GM18858 (cell line): ENCODE measurements at regions not wholly inside any gene's neighbourhood (a gene's known extent, or its start where the extent isn't known, plus 50 kb on each side); places are given as distances from the start of the nearest gene placed in this dataset.
"Not testable (repeated sequence)": the region's sequence is repeated elsewhere in the genome, so short reads cannot be mapped to it uniquely, and the experiment has no call there.

ENCODE experiments used
- ATAC-seq: cut with Tn5 transposase; IDR thresholded peaks from one replicate; pipeline ENCODE4 v1.9.1; 2021; ENCODE audit not compliant: unreplicated experiment

GRCh38 chr13:82647540-82647939, 1234.7 kb downstream of the SLITRK1 start:
- no peak for ATAC-seq

DNA sequence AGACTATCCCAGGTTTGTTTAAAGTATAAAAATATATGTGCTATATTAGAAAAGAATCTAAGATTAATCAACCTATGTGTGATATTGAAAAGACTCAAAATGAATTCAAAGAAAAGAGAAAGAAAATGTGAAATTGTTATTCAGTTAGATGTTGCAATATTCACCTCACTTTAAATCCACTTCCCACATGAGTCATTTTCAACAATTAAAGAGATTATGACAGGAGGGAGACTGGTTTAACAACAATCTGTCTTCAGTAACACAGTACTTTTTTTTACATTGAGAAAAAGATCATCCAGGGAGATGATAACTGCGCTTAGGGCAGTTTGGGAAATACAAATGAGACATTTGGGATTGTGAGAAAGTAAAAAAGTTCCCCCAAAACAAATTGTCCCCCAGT, 1246.2 kb downstream of the SLITRK1 start:
- no peak for ATAC-seq

DNA sequence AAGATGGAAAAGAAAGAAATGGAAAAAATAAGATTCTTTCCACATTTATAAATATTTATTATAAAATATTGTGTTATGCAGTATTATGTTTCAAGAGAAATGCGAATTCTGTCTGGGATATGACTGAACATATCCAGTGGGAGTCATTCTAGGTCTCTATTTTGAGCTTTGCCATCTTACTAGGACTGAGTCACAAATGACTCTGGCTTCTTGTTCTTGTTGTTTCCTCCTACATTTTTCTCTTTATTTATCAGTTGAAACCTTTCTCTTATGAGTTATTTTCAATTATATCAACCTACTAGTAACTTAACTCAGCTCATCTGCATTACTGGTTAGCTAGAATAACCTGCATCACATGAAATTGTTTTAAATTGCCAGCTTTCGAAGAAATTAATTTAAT, 1247.3 kb downstream of the SLITRK1 start:
- no peak for ATAC-seq

DNA sequence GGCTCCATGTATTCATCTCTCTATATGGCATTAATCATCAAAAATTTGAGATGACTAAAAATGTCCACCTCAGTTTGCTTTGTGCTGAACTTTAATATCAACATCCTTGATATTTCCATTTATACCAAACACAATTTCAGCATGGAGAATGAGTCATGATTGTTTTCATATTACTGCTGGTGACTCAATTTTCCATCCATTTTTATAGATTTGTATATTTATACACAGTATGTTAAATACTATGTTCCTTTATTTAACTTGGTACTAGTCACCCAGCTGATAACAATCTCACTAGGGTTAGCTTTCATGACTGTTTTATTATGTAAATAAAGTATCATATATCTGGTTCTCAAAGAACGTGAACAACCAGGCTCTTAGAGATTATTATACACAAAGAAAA, 1255.1 kb downstream of the SLITRK1 start:
- ATAC-seq, result no peak

DNA sequence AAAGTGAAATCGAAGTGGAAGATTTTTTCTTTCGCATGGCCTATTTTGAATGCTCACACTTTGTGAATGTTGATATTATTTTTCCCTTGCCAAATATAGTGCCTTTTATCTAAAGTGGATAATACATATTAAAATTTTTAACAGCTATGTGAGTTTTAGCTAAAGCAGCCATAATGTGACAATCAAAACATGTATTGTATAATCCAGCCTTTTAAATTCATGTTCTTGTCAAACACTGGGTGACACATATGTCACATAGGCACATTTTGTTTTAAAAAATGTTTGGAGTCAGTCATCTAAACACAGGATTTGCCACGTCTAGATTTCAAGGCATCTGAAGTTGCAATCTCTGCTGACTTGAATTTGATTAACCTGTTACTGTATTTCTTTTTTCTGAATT, 1256.6 kb downstream of the SLITRK1 start:
- no peak for ATAC-seq

GRCh38 chr13:82615043-82615442, 1267.2 kb downstream of the SLITRK1 start:
- no peak for ATAC-seq

DNA sequence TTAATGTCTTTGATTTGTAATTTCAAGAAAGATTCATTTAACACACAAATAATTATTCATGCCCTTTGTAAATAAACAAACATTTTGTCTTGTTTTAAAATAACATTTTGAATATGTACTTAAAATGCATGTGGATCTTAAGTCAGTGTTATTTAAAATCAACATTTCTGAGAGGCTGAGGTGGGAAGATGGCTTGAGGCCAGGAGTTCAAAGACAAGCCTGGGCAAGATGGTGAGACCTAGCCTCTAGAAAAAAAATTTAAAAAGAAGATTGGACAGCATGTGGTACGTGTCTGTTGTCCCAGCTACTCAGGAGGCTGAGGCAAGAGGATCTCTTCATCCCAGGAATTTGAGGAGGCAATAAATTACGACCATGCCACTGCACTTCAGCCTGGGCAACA, 1268.2 kb downstream of the SLITRK1 start:
- ATAC-seq, result no peak

GRCh38 chr13:82606008-82606407, 1276.3 kb downstream of the SLITRK1 start:
- no peak for ATAC-seq

GRCh38 chr13:82597747-82598146, 1284.5 kb downstream of the SLITRK1 start:
- no peak for ATAC-seq

GRCh38 chr13:82593239-82593638, 1289.0 kb downstream of the SLITRK1 start:
- ATAC-seq, result no peak

GRCh38 chr13:82571653-82572052, 1310.6 kb downstream of the SLITRK1 start:
- ATAC-seq, result no peak

DNA sequence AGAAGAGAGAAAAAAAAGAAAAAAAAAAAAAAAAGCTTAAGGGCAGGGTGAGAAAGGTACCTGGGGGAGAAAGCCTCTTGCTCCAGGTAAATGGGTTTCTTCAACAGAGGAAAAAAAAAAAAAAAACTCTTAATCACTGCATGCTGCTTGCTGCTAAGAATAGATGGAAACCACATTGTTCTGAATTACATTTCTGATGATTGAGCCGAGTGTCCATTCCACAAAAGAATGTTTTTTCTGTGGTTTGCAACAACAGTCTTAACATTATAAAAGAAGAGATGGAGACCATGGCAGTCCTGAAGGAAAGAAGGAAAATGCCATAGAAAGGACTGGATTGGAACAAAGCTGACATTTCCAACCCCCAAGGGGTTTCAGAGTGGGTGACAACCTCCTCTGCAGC, 1312.7 kb downstream of the SLITRK1 start:
- no peak for ATAC-seq

DNA sequence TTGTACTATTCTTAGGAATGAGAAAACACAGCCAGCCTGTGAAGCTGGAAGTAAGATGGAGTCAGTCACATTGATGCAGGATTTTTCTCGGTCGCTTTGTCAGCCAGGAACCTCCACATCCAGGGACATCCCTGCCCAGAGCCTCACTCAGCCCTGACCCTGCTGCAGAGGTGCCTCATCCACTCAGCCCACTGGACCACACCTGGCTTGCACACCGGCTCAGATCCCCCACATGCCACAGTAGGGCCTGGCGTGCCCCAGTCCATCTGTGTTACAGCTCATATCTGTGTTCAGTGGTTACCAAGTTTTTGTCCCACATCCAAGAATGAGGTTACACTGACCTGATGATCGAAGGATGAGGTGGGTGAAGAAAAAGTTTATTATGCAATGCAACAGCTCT, 1315.4 kb downstream of the SLITRK1 start:
- no peak for ATAC-seq

DNA sequence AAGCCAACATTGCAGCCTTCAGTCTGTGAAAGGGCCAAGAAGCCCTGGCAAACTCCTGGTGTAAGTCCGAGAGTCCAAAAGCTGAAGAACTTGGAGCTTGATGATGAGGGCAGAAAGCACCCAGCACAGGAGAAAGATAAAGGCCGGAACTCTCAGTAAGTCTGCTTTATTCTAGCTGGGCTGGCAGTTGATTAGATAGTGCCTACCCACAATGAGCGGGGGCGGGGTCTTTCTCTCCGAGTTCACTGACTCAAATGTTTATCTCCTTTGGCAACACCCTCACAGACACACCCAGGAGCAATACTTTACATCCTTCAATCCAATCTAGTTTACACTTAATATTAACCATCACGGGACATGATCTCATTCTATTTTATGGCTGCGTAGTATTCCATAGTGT, 1317.1 kb downstream of the SLITRK1 start:
- ATAC-seq, result no peak

- ATAC-seq, result no peak
Measured at GRCh38 chr13:82560889-82561288, 1321.4 kb downstream of the SLITRK1 start.

- ATAC-seq, result no peak
Measured at GRCh38 chr13:82522872-82523271, 1359.4 kb downstream of the SLITRK1 start.

DNA sequence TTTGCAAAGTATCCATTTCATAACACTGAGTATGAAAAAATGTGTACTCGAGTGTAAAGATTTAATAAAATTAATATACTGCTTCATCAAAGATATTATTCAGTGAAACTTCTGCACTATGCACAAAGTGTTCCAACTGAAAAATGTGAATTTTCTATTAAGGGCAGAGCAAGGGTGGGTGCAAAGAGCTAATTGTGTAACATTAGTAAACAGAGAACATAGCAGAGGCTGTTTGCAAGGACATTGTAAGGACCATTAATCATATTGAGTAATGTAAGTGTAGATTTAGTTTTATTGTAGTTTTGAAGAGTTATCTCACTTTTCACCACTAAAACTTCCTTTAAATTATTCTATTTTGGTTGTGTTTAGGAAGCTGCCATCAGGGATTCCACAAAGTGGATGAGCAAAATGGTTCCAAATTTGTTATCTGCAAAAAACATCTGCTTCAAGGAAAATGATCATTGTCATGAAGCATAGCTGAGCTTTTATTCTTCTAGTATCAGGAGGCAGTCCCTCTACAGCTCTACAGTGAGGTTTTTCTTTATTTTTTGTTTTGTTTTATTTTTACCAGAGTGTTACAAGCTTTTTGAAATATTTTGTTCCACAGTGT, 1375.4 kb downstream of the SLITRK1 start:
- no peak for ATAC-seq

DNA sequence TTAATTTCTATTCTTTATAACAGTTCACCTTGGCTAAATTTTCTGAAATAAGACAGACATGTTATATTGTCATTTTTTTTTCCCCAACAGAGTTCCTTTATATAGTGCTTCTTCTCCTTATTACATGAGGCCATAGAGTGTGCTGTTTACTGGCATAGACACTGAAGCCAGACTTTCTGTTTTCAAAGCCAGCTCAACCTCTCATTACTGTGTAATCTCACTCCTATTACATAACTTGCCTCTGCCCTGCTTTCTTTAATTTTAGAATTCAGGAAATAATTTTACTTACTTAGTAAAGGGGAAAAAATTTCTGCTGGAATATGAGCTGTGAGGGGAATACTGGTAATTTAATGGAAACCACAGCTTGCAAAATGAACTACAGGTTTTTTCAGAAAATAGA, 1380.4 kb downstream of the SLITRK1 start:
- ATAC-seq, result no peak

- ATAC-seq, result no peak
Measured at GRCh38 chr13:82480415-82480814, 1401.9 kb downstream of the SLITRK1 start.

GRCh38 chr13:82477436-82477835, 1404.8 kb downstream of the SLITRK1 start:
- ATAC-seq, result no peak

DNA sequence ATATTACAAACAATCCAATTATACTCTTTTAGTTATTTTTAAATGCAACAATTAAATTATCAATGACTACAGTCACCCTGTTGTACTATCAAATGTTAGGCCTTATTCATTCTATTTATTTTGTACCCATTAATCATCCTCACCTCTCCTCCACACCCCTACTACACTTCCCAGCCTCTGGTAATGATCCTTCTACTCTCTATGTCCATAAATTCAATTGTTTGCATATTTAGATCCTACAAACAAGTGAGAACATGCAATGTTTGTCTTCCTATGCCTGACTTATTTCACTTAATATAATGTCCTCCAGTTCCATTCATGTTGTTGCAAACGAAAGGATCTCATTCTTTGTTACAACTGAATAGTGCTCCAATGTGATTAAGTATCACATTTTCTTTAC, 1414.6 kb downstream of the SLITRK1 start:
- ATAC-seq, result no peak

- not testable (repeated sequence) for ATAC-seq
Measured at GRCh38 chr13:82459575-82459974, 1422.7 kb downstream of the SLITRK1 start.

GRCh38 chr13:82458169-82458568, 1424.1 kb downstream of the SLITRK1 start:
- no peak for ATAC-seq

DNA sequence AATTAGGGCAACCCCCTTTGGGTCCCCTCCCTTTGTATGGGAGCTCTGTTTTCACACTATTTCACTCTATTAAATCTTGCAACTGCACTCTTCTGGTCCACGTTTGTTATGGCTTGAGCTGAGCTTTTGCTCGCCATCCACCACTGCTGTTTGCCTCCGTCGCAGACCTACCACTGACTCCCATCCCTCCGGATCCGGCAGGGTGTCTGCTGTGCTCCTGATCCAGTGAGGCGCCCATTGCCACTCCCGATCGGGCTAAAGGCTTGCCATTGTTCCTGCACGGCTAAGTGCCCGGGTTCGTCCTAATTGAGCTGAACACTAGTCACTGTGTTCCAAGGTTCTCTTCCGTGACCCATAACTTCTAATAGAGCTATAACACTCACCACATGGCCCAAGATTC, 1424.7 kb downstream of the SLITRK1 start:
- not testable (repeated sequence) for ATAC-seq
